ENCODE measurements at regions not wholly inside any gene's neighbourhood (a gene's known extent, or its start where the extent isn't known, plus 50 kb on each side); places are given as distances from the start of the nearest gene placed in this dataset.

DNA sequence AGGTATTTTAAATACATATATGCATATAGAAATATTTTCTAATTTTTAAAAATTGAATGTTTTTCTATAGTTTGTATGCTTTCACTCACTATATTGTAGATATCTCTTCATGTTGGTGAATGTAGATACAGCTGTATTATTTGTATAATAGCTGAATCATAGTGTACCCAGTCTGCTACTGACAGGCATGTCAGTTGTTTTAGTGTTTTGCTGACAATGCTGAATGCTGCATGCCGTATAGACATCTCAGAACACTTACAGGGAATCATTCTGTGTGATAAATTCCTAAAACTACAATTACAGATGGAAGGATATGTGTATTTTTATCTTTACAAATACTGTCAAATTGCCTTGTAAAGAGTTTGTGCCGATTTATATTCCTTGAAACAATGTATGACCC lies 175.4 kb downstream of the SIM1 start:
- TF ChIP-seq DPF2 (IDR thresholded peaks at IDR 0.05) = no peak
- no peak for TF ChIP-seq YY1 (IDR thresholded peaks at IDR 0.05; ENCODE audit: low read depth, low read length)
- no peak for TF ChIP-seq MXI1 (IDR thresholded peaks at IDR 0.05; ENCODE audit: low read depth, low read length)
- no peak for TF ChIP-seq POLR2AphosphoS5 (IDR thresholded peaks at IDR 0.05; ENCODE audit: low read length)
- no peak for TF ChIP-seq SIX5 (IDR thresholded peaks at IDR 0.05; ENCODE audit: low read depth, low read length, severe bottlenecking)
- TF ChIP-seq, protein P1, sequence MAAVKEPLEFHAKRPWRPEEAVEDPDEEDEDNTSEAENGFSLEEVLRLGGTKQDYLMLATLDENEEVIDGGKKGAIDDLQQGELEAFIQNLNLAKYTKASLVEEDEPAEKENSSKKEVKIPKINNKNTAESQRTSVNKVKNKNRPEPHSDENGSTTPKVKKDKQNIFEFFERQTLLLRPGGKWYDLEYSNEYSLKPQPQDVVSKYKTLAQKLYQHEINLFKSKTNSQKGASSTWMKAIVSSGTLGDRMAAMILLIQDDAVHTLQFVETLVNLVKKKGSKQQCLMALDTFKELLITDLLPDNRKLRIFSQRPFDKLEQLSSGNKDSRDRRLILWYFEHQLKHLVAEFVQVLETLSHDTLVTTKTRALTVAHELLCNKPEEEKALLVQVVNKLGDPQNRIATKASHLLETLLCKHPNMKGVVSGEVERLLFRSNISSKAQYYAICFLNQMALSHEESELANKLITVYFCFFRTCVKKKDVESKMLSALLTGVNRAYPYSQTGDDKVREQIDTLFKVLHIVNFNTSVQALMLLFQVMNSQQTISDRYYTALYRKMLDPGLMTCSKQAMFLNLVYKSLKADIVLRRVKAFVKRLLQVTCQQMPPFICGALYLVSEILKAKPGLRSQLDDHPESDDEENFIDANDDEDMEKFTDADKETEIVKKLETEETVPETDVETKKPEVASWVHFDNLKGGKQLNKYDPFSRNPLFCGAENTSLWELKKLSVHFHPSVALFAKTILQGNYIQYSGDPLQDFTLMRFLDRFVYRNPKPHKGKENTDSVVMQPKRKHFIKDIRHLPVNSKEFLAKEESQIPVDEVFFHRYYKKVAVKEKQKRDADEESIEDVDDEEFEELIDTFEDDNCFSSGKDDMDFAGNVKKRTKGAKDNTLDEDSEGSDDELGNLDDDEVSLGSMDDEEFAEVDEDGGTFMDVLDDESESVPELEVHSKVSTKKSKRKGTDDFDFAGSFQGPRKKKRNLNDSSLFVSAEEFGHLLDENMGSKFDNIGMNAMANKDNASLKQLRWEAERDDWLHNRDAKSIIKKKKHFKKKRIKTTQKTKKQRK (IDR thresholded peaks at IDR 0.05; ENCODE audit: low read depth, low read length) = no peak
- TF ChIP-seq RBBP5 (conservative IDR thresholded peaks at IDR 0.05) = no peak

Data from GM12878 (cell line).